Right lobe of liver (tissue), 4 donors: ENCODE measurements at regions not wholly inside any gene's neighbourhood (a gene's known extent, or its start where the extent isn't known, plus 50 kb on each side); places are given as distances from the start of the nearest gene placed in this dataset.

ENCODE experiments used
- POLR2A ChIP-seq: fragments of 450-650 bp; IDR thresholded peaks from one replicate; pipeline ENCODE4 v1.6.1; 2017; ENCODE audit warnings: antibody characterized with exemption, mild to moderate bottlenecking
- TF ChIP-seq, protein P1 (sequence below), 4 donors: fragments of 200-600 bp in 3 of 4; fragments of 450-650 bp in 1 of 4; IDR thresholded peaks; one replicate each; pipeline versions ENCODE4 v1.5.1 to v1.8.0; 2016 to 2022; ENCODE audit warnings: antibody characterized with exemption in 4 of 4, mild to moderate bottlenecking in 2 of 4
- donor health status: DM: no; HTN: no; CAD: no.
- donor health status: DM: no; HTN: no; CAD: no.
- donor health status: DM: no; HTN: yes; CAD: no.

DNA sequence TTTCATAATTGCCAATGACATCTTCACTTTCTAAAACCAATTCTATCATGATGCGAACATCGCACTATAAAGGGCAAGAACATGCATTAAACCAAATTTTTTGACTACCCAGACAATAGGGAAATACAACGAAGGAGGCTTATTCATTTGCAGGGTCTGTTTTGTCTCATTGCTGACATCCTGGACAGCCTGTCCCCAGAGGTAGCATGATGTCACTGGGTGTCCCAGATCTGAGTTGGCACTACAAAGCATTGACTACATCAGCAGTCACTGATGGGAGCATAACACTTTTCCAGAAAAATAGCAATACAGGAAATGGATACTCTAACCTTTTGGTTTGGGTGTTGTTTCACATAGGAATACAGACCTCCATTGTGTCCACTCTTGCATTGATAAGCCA is 180.3 kb downstream of the TMEM182 start:
- TF ChIP-seq POLR2A: no peak
- TF ChIP-seq, protein P1, sequence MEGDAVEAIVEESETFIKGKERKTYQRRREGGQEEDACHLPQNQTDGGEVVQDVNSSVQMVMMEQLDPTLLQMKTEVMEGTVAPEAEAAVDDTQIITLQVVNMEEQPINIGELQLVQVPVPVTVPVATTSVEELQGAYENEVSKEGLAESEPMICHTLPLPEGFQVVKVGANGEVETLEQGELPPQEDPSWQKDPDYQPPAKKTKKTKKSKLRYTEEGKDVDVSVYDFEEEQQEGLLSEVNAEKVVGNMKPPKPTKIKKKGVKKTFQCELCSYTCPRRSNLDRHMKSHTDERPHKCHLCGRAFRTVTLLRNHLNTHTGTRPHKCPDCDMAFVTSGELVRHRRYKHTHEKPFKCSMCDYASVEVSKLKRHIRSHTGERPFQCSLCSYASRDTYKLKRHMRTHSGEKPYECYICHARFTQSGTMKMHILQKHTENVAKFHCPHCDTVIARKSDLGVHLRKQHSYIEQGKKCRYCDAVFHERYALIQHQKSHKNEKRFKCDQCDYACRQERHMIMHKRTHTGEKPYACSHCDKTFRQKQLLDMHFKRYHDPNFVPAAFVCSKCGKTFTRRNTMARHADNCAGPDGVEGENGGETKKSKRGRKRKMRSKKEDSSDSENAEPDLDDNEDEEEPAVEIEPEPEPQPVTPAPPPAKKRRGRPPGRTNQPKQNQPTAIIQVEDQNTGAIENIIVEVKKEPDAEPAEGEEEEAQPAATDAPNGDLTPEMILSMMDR (IDR thresholded peaks at IDR 0.05): no peak
